Thyroid gland (tissue), 4 donors: ENCODE measurements at regions not wholly inside any gene's neighbourhood (a gene's known extent, or its start where the extent isn't known, plus 50 kb on each side); places are given as distances from the start of the nearest gene placed in this dataset.
"Not testable (repeated sequence)": the region's sequence is repeated elsewhere in the genome, so short reads cannot be mapped to it uniquely, and the experiment has no call there.

ENCODE experiments used
- POLR2A ChIP-seq, 2 donors: fragments of 450-650 bp; IDR thresholded peaks; one replicate each; pipeline ENCODE4 v1.6.1; 2017; ENCODE audit warnings: antibody characterized with exemption in 2 of 2, mild to moderate bottlenecking in 2 of 2, moderate library complexity in 1 of 2
- TF ChIP-seq, protein P1 (sequence below), 6 experiments: fragments of 200-600 bp in 3 of 6; fragments of 450-650 bp in 3 of 6; sonication (generic) in 3 of 6; IDR thresholded peaks; one replicate each; pipeline ENCODE4 v1.5.1; 2016 to 2019; ENCODE audit warnings: antibody characterized with exemption in 6 of 6, mild to moderate bottlenecking in 2 of 6, inconsistent platforms in 1 of 6, moderate library complexity in 1 of 6

DNA sequence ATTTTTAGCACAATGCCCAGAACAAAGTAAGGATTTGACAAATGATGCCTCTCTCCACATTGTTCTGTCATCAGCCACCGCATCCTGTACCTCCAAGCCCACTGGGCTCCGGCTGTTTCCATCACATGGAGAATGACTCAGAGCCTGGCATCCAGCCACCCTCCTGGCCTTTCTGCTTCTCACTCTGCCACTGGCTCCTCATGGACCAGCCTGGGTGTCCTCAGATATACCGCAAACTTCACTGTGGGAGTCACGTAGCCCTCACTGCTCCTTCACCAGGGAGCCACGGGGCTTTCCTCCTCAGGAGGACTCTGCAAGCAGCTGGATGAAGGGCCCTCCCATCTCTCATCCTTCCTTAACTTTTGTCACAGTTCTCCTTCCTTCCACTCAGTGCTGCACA is 943.0 kb downstream of the TUBA3C start:
- TF ChIP-seq, protein P1, sequence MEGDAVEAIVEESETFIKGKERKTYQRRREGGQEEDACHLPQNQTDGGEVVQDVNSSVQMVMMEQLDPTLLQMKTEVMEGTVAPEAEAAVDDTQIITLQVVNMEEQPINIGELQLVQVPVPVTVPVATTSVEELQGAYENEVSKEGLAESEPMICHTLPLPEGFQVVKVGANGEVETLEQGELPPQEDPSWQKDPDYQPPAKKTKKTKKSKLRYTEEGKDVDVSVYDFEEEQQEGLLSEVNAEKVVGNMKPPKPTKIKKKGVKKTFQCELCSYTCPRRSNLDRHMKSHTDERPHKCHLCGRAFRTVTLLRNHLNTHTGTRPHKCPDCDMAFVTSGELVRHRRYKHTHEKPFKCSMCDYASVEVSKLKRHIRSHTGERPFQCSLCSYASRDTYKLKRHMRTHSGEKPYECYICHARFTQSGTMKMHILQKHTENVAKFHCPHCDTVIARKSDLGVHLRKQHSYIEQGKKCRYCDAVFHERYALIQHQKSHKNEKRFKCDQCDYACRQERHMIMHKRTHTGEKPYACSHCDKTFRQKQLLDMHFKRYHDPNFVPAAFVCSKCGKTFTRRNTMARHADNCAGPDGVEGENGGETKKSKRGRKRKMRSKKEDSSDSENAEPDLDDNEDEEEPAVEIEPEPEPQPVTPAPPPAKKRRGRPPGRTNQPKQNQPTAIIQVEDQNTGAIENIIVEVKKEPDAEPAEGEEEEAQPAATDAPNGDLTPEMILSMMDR (IDR thresholded peaks at IDR 0.05): not testable (repeated sequence)
- TF ChIP-seq POLR2A (IDR thresholded peaks at IDR 0.05): not testable (repeated sequence)
